ENCODE measurements at regions not wholly inside any gene's neighbourhood (a gene's known extent, or its start where the extent isn't known, plus 50 kb on each side); places are given as distances from the start of the nearest gene placed in this dataset.

GRCh38 chr2:66691031-66691965 is 256.4 kb downstream of the MEIS1 start:
- DNase-seq, result no peak

DNA sequence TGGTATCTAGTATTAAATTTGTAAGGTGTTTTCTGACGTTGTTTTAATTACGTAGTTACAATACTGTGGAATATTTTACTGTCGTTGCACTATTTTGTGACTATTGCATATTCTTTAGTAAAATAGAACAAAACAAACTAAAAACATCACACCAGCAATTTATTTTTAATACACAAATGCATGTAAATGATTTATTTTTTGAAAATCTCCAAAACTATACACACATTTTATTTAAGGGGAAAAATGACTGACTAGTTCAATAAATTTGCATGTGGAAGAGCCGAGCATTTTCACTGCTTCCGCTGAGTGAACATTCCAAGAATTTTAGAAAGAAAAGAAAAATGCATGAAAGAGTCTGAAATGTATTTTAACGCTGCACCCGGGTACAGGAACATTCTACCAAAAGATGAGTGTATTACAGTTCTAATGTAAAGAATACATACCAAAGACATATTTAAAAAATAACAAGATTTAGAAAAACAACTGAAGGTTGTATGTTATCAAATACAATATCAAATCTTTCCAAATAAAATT is 257.7 kb downstream of the MEIS1 start:
- DNase-seq, result no peak

- DNase-seq, result no peak
Measured at GRCh38 chr2:66693076-66693965, 258.4 kb downstream of the MEIS1 start.

DNA sequence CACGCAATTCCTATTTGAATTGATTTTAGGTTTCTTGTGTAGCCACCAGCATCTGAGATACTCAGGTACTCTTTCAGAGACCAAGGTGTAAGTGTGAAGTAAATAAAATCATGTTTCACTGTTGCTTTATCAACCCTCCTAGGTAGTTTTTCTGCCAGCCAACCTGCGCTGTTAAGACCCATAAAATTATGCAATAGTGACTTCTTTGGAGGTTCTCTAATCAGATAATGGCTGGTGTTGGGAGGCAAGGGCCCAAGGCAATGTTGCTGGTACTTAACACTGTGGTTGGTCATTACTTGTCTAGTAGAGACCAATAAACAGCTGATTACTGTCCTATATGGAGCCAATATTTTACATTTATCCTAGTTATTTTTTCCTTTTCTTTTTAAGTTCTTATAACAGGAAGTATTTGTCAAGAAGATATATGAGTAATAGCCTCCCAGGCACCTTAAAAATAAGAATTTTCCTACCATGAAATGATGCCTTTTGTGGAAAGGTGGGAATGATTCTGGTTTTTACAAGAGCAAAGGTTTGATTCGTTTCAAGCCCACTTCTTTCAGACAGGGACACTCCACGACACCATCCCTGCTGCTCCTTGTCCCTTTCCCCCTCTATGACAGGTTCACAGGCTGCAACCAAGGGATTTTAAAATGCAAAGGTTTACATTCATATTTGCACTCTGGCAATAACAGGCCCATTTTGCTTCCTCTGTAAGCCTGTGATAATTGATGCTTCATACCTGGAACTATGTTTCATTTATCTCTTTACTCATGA is 259.3 kb downstream of the MEIS1 start:
- DNase-seq, result no peak

GRCh38 chr2:66695226-66695735 is 260.4 kb downstream of the MEIS1 start:
- DNase-seq, result no peak

DNA sequence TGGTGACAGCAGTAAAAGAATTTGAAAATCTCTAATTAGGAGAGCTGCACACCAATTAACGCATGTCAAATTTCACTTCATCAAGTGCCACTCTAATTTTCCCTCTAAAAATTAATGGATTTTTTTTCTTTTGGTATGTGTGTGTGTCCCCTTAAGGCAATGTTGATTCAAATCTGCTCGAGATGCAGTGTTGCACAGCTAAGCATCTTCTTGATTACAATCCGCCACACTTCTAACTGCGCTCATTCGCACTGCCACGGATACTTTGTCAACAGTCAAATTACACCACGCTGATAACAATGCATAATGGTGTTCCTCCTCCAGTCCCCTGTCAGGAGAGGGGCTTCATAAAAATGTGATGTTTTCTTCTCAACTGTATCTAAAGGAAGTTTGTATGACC is 261.4 kb downstream of the MEIS1 start:
- no peak for DNase-seq

GRCh38 chr2:66696886-66697285 is 262.0 kb downstream of the MEIS1 start:
- no peak for DNase-seq

GRCh38 chr2:66697366-66697765 is 262.4 kb downstream of the MEIS1 start:
- no peak for DNase-seq

GRCh38 chr2:66698091-66698490 is 263.2 kb downstream of the MEIS1 start:
- DNase-seq, result no peak

DNA sequence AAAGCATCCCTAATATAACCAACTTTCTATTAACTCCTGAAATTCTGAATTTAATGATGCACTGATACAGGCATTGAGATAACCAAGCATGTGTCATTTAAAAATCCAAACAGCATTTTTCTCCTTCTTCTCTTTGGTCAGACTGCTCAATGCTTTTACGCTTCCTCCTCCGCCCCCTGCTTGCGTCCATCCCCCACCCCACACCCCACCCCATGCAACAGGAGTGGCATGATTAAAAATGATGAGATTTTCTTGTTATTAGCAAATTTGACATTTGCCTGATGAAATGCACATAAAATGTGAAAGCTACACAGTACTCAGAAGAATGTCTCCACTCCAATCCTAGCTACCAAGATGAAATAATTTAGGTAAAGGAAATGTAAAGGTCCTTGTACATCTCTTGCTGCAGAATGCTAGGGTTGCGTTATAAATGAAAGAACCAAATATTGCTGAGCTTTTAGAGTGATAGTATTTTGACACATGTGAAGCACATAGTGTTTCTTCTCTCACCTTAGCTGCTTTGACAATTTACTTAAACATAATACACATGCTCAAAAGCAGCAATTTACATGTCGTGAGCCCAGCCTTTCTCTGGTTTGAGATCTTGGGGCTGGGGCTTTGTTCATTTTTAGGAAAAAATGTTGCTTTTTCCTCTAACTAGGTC is 263.8 kb downstream of the MEIS1 start:
- no peak for DNase-seq

GRCh38 chr2:66699416-66699792 is 264.5 kb downstream of the MEIS1 start:
- DNase-seq, result no peak

DNA sequence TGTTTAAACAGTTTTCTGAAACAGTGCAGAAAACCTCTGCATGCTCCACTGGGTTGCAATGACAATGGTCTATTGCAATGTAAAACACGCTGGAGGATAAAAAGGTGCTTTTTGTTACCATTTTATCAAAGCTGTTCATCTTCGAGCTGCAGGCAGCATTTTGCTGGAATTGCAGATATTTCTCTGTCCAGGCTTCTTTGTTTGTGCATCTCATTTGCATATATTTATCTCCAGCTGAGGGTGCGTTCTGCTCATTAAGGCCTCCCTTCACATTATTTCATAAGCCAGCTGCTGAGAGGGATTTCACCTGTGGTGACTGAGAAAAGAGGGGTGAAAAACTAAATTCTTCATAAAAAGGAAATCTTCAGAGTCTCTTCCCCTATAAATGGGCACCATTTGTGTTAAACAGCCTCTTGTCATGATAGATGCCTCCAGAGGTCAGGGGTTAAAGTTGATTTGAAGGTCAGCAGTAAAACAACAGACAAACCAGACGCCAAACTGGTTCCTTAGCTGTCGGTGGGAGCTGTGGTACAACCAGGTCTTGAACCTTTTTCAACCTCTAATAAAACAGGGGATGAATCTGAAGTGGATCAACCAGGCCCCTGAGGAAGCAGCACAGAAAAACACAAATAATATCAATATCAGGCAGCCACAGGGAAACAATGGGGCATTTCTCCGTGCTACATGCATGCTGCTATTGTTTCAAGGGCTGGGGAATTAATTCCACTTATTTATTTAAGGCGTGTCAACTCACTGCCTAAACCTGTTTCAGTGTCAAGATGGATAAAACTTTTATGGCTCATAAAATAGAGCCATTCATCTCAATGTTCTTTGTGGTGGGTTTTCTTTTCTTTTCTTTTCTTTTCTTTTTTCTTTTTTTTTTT is 265.1 kb downstream of the MEIS1 start:
- DNase-seq, result no peak

GRCh38 chr2:66700677-66701066 is 265.7 kb downstream of the MEIS1 start:
- DNase-seq, result no peak

DNA sequence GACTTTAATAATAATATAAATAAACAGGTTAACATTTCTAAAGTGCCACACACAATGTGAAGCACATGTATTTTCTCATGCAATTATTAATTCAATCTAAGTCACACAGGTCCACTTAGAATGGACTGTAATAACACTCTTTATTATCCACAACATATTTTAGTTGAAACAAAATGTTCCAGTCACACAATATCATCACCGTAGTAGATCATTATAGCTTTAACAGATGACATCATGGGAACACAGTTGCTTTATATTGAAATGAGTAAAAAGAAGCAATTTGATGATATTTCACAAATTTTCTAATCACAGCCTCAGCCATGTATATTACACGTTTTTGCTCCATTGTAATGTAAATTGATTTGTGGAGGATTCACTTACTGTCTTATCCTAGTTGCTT is 266.3 kb downstream of the MEIS1 start:
- no peak for DNase-seq

DNA sequence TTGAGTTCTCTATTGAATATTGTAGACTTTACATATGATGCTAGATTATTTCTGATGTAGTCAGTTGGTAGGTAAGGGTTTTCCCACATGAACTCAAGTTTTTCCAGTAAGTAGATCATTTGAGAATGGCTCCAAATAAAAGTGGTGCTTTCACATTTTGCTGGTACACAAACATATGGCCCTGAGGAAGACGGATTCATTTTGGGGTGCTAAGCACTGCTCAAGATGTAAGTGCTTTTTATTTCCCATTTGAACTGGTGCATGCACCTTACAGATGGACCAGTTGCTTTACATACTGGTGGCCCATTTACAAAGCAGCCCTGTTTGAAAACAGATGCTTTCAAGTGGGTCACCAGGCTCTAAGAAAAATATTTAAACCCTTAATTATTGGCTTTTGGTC is 266.7 kb downstream of the MEIS1 start:
- no peak for DNase-seq

- DNase-seq, result no peak
Measured at GRCh38 chr2:66702301-66702700, 267.4 kb downstream of the MEIS1 start.

DNA sequence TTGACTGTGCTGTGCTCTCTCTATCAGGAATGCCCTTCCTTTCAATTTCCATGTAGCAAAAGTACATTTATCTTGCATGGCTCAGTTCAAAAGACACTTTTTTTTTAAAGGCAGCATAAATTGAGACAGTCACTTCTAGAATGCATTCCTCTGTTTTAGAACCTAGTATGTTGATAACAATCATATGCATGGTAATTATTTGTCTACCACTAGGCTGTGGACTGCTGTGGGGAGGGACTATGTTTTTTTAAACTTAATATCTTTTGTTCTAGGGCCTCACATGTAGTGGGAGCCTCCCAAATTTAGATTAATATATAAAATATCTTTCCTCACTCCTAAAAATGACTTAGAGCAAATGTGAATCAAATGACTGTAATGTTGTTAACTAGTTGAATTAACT is 269.9 kb downstream of the MEIS1 start:
- DNase-seq, result no peak

DNA sequence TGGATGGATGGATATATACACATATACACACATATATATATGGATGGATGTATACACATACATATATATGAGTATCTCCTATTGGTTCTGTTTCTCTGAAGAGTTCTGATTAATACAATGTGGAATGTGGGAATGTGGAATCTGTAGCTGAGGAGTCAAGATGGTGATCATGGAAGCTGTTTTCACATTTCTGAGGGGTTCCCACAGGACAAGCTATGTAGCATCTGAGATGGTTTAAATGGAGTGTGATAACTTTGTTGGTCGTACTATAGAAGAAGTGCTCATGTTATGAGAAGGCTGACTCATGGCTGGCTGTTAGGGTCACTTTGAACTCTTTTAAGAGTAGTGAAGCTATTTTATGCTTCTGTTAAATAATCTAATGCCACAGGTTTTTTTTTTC is 279.7 kb downstream of the MEIS1 start:
- no peak for DNase-seq

GRCh38 chr2:66717218-66717905 is 282.4 kb downstream of the MEIS1 start:
- DNase-seq, result no peak

- no peak for DNase-seq
Measured at GRCh38 chr2:66717973-66718372, 283.0 kb downstream of the MEIS1 start.
